GM20431 (cell line): ENCODE measurements at regions not wholly inside any gene's neighbourhood (a gene's known extent, or its start where the extent isn't known, plus 50 kb on each side); places are given as distances from the start of the nearest gene placed in this dataset.
"Not testable (repeated sequence)": the region's sequence is repeated elsewhere in the genome, so short reads cannot be mapped to it uniquely, and the experiment has no call there.

ENCODE experiments used
- in situ Hi-C: fragments of 300-500 bp; cut with MseI, MboI; formaldehyde crosslinking; loops from one replicate; pipeline ENCODE4 v1.15.0; 2020; ENCODE audit warnings: low sequenced_read_pairs; ENCODE audit not compliant: unreplicated experiment

DNA sequence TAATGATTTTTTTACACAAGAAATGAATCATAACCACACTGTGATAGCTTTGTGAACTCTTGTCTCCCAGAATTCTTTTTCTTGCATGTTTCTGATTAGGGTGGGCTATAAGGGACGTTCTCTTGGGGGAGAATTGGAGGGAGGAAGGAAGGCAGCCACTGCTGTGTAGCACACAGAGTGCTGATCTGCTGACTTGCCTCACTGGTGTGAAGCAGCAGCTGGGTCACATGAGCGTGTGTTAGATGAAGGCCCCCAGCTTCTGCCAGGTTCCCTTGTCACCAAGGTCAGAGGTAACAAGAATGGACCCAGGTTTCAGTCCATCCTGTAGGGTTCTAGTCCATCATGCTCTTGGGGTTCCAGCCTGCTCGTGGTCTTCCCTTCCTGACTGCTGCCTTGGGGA, 107.4 kb upstream of the GLI2 start:
- in situ Hi-C loops: no loop called here

- in situ Hi-C loops: no loop called here
These were observed 106.3 kb upstream of the GLI2 start for GRCh38 chr2:120629241-120629895.

DNA sequence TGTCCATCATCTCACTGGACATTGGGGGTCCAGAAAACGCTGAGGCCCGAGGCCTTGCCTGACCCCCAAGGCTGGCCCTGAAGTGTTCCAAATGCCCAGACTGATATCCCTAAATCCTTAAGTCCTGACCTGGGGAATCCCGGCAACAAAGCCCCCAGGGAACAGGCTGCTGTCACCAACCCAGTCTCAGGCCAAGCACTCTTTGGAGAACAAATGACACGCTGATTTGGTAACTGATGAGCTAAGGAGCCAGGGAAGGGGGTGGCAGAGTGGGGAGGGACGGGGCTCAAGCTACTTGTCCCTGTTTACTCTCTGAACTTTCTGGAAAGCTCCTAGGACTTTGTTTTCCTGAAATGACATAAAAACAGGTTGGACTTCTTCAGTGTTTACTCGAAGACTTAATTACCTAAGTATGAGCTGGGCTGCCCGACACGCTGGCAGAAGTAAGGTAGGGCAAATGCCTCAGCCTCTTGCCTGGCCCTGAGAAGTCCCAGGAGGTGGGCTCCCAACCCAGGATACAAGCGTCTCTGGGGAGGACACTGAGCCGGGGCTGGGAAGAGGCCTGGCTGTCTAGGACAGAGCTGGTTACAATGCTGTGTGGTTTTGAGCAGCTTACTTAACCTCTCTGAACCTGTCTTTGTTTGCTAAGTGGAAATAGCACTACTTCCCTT, 105.5 kb upstream of the GLI2 start:
- in situ Hi-C loops: no loop called here

DNA sequence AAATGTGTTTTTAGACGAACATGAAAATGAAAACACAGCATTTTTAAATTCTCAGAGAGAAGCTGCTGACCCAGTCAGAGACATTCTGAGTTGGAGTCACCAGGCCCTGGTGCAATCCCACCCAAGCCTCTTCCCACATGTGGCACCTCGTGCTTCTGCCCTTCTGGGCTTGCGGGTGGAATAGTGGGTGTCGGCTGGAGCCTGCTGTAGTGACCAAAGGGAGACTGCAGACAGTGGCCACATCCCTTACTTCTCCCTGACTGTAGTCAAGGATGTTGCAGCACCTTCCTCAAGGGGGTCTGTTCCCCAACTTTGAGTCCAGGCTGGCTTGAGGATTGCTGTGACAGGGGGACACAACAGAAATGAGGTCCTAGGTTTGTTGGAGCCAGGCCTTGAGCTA, 104.4 kb upstream of the GLI2 start:
- in situ Hi-C loops: no loop called here

- in situ Hi-C loops: no loop called here
These were observed 103.9 kb upstream of the GLI2 start for GRCh38 chr2:120631724-120632123.

GRCh38 chr2:120632796-120633646, 102.6 kb upstream of the GLI2 start:
- in situ Hi-C loops: no loop called here

DNA sequence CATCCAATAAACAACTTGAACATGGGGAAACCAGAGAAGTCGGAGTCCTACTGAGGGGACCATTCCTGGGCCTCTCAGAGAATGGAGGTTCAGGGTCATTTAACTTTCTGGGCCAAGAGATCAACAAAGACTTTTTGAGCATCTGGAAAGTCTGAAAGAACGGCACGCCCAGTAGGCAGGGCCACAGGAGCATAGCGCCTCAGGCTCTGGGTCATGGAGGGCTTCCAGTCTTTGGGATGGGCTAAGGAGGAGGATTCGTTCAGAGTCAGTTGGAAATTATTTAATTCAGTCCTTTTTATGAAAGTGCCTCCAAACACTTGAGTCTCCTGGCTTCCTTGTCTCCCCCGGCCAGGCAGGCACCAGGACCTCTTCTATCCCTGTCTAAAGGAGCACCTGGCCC, 101.1 kb upstream of the GLI2 start:
- in situ Hi-C loops: no loop called here

- in situ Hi-C loops: no loop called here
These were observed 100.5 kb upstream of the GLI2 start for GRCh38 chr2:120635146-120635545.

- in situ Hi-C loops: no loop called here
These were observed 97.8 kb upstream of the GLI2 start for GRCh38 chr2:120637847-120638246.

DNA sequence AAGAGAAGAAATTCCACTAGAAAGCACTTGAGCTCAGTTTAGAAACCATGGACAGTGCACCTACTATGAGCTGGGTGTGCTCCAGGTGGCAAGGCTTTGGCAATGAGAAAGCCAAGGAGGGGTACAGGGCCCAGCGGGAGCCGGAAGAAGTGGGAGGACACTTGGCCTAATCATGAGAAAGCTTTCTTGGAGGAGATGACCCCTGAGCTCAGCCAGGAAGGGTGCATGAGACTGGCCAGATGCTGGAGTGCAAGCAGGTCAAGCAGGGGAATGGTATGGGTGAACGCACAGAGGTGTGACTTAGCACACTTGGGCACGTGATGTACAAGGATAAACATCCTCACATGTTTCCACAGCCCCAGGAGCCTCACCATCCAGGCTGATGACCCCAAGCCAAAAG, 97.2 kb upstream of the GLI2 start:
- in situ Hi-C loops: no loop called here

GRCh38 chr2:120641366-120641771, 94.3 kb upstream of the GLI2 start:
- in situ Hi-C loops: no loop called here

- in situ Hi-C loops: no loop called here
These were observed 93.0 kb upstream of the GLI2 start for GRCh38 chr2:120642646-120643045.

DNA sequence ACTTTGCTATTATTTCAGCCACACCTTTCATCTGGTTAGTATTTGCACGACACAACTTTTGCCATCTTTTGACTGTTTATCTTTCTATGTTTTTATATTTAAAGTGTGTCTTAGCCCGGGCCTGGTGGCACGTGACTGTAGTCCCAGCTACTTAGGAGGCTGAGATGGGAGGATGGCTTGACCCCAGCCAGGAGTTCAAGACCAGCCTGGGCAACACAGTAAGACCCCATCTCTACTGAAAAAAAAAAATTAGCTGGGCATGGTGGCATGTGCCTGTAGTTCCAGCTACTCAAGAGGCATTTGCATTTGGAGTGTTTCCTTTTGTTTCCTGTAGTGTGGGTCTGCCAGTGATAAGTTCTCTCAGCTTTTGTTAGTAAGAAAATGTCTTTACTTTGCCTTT, 88.7 kb upstream of the GLI2 start:
- in situ Hi-C loops: no loop called here

GRCh38 chr2:120647487-120647886, 88.2 kb upstream of the GLI2 start:
- in situ Hi-C loops: no loop called here

GRCh38 chr2:120649381-120649780, 86.3 kb upstream of the GLI2 start:
- in situ Hi-C loops: not testable (repeated sequence)

- in situ Hi-C loops: loop anchor here (25.0 kb wide), 1 partner anchor 313 kb away; the partner anchor contains the start of gene INHBB
These were observed 85.5 kb upstream of the GLI2 start for GRCh38 chr2:120650022-120650644.

DNA sequence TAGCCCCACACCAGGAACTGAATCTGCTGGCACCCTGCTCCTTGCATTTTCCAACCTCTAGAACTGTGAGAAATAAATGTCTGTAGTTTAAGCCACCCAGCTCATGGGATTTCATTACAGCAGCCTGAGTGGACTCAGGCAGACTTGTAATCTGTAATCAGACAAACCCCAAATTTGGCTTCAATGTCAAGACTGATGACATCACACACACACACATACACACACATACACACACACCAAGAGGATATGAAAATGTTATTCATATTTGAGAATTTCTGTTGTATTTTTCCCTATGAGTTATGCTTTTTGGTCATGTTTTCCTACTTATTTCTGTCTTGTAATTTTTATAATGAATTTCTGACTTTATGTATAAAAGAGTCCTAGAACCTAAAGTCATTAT, 83.8 kb upstream of the GLI2 start:
- in situ Hi-C loops: loop anchor here (25.0 kb wide), 1 partner anchor 315 kb away; the partner anchor contains the start of gene INHBB

GRCh38 chr2:120653046-120653445, 82.6 kb upstream of the GLI2 start:
- in situ Hi-C loops: loop anchor here (25.0 kb wide), 1 partner anchor 316 kb away; the partner anchor contains the start of gene INHBB

DNA sequence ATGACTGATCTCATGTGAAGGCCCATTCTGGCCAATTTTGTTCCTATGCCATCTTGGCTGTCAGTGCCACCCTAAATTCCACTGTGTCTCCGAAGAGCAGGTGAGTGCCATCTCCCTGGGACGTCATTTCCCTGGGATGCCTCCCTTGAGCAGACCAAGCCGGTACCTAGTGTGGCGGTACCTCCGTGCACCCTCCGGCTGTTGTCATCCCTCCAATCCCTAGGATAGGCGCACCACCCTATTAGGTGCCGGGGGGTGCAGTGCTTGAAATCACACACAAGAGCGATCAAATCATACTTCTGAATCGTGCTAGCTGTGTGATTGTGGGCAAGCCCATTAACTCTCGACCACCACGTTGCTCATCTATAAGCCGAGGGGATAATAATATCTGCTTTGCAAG, 81.8 kb upstream of the GLI2 start:
- in situ Hi-C loops: loop anchor here (25.0 kb wide), 1 partner anchor 317 kb away; the partner anchor contains the start of gene INHBB

DNA sequence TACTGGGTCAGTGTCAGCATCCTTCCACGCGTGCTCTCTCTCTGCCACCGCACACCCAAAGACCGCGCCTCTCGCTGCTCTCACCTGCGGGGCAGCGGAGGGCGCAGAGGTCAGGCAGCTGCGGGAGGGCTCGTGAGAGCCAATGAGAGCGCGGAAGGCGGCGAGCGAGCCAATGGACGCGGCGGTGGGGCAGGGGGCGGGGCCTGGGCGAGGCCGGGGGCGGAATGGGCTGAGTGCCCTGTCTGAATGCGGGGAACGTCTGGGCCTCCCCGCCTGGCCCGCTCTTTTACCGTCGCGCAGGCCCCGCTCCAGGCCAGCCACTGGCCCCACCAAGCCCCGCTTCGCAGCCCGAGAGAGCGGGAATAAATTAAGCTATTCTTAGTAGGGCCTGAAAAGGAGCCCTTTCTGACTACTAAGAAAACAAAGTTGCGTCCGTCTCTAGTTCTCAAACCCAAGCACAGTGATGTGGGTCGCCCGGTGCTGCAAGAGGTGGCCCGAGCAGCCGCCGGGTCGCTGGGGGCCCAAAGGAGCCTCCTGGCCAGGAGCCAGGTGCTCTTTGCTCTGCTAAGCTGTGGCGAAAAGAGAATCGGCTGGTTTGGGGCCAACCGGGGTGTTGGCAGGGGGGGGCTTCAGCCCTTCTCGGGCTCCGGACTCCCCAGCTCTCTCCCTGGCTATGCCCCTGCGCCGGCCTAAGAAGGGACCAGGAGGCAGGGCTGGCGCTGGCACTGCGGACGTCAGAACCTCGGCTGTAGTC, 81.1 kb upstream of the GLI2 start:
- in situ Hi-C loops: loop anchor here (25.0 kb wide), 1 partner anchor 317 kb away; the partner anchor contains the start of gene INHBB
